Cardiac fibroblast (primary cell): ENCODE measurements at regions not wholly inside any gene's neighbourhood (a gene's known extent, or its start where the extent isn't known, plus 50 kb on each side); places are given as distances from the start of the nearest gene placed in this dataset.

Experiments used
- DNase-seq, 2 donors: peaks; one replicate each; pipeline versions ENCODE4 v3.0.0 to v3.0.0-alpha.2; 2010; ENCODE audit warnings: low read depth in 2 of 2
- H3K4me3 ChIP-seq, 2 donors: replicated peaks in 1 of 2; 1 replicate in 1 of 2; 2 replicates in 1 of 2; pipeline ENCODE4 v1.5.1; 2011; ENCODE audit warnings: low read depth in 2 of 2, low read length in 2 of 2, mild to moderate bottlenecking in 2 of 2, moderate library complexity in 1 of 2
- CTCF ChIP-seq: IDR thresholded peaks from one replicate; pipeline ENCODE4 v1.5.1; 2011; ENCODE audit warnings: low read depth, mild to moderate bottlenecking, low read length, inconsistent platforms

- TF ChIP-seq CTCF: no peak
- no peak overlapping the region for H3K4me3 ChIP-seq
- no peak for DNase-seq
Measured at GRCh38 chr4:189497516-189497915, 443.2 kb upstream of the FRG1 start.

GRCh38 chr4:189497996-189498395 lies 442.7 kb upstream of the FRG1 start:
- no peak overlapping the region for H3K4me3 ChIP-seq
- no peak for DNase-seq
- no peak for TF ChIP-seq CTCF

GRCh38 chr4:189498457-189498856 lies 442.2 kb upstream of the FRG1 start:
- TF ChIP-seq CTCF: no peak
- no peak for DNase-seq
- no peak overlapping the region for H3K4me3 ChIP-seq

GRCh38 chr4:189499696-189500095 lies 441.0 kb upstream of the FRG1 start:
- no peak for TF ChIP-seq CTCF
- H3K4me3 ChIP-seq: no peak overlapping the region
- no peak for DNase-seq

GRCh38 chr4:189500970-189501369 lies 439.7 kb upstream of the FRG1 start:
- DNase-seq: no peak
- TF ChIP-seq CTCF: no peak
- H3K4me3 ChIP-seq: no peak overlapping the region

GRCh38 chr4:189502841-189503435 lies 437.7 kb upstream of the FRG1 start:
- DNase-seq: no peak
- no peak for TF ChIP-seq CTCF
- no peak overlapping the region for H3K4me3 ChIP-seq

GRCh38 chr4:189504220-189504619 lies 436.5 kb upstream of the FRG1 start:
- no peak for TF ChIP-seq CTCF
- no peak for DNase-seq
- no peak overlapping the region for H3K4me3 ChIP-seq
